ENCODE measurements at regions not wholly inside any gene's neighbourhood (a gene's known extent, or its start where the extent isn't known, plus 50 kb on each side); places are given as distances from the start of the nearest gene placed in this dataset.
"Not testable (repeated sequence)": the region's sequence is repeated elsewhere in the genome, so short reads cannot be mapped to it uniquely, and the experiment has no call there.

- no peak for DNase-seq (ENCODE audit: low spot score)
- no peak for TF ChIP-seq CTCF (IDR thresholded peaks at IDR 0.05; ENCODE audit: extremely low read depth, missing control alignments)
Observed at GRCh38 chr4:128676095-128676494, 133.4 kb upstream of the JADE1 start.

DNA sequence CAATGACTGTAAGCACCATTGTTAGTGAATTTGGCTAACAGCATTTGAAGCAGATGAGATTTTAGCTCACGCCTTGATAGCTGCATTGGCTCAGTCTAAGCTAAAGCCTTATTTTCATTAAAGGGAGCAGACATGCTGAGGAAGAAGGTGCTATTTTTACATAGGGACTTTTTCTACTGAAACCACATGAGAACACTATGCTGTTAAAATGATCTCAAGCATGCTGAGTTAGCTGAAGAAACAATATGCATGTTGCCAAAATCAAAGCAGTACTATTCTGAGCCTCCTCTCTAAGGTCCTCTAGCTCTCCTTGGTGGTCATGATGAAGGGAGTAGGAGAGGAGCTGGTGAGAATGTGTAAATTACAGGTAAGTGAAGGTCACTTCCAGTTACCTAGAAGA lies 134.4 kb upstream of the JADE1 start:
- TF ChIP-seq CTCF (IDR thresholded peaks at IDR 0.05; ENCODE audit: extremely low read depth, missing control alignments): peak; percentile 12
- peak; percentile 85 for DNase-seq (ENCODE audit: low spot score)

GRCh38 chr4:128673159-128673558 lies 136.3 kb upstream of the JADE1 start:
- not testable (repeated sequence) for DNase-seq (ENCODE audit: low spot score)

GRCh38 chr4:128672596-128672995 lies 136.9 kb upstream of the JADE1 start:
- DNase-seq (ENCODE audit: low spot score): not testable (repeated sequence)

GRCh38 chr4:128670513-128670912 lies 139.0 kb upstream of the JADE1 start:
- DNase-seq (ENCODE audit: low spot score): no peak
- TF ChIP-seq CTCF (IDR thresholded peaks at IDR 0.05; ENCODE audit: extremely low read depth, missing control alignments): no peak

DNA sequence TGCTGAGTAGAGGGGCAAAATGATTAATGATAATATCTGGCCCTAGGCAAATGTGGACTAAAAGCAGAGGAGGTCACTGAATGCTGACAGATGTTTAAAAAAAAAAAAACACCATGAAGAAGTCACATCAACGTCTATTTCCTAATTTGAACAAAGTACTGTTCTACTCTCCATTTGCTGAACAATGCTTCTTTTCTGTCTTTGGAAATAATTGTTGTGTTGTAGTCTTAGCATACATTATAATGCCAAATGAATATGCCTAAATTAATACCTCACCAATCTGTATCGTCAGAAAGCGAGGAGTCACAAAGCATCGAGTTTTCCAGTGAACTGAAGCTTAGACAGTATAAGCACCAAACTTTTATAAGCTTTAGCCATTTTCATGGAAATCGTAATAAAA lies 140.9 kb upstream of the JADE1 start:
- TF ChIP-seq CTCF (IDR thresholded peaks at IDR 0.05; ENCODE audit: extremely low read depth, missing control alignments): no peak
- DNase-seq (ENCODE audit: low spot score): no peak

DNA sequence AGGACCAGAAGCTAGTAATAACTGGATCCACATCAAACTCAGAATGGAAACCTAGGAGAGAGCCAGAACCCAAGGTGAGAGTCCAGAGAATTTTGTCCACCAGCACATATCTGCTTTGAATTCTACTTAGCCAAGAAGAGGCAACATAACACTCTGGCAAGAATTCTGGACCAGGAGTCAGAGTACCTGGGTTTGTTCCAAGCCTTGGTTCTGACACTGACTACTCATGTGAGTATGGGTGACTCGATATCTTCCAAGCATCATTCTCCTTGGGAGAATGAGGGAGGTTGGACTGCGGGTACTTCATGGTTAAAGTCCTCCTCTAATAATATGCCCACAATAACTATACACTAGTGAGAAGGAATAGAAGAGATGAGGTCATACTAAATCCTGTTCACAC lies 144.0 kb upstream of the JADE1 start:
- DNase-seq (ENCODE audit: low spot score): no peak
- no peak for TF ChIP-seq CTCF (IDR thresholded peaks at IDR 0.05; ENCODE audit: extremely low read depth, missing control alignments)

GRCh38 chr4:128663325-128663724 lies 146.2 kb upstream of the JADE1 start:
- peak; percentile 36 for DNase-seq (ENCODE audit: low spot score)
- no peak for TF ChIP-seq CTCF (IDR thresholded peaks at IDR 0.05; ENCODE audit: extremely low read depth, missing control alignments)

GRCh38 chr4:128661479-128661878 lies 148.0 kb upstream of the JADE1 start:
- DNase-seq (ENCODE audit: low spot score): no peak

More at GRCh38 chr4:128661479-128661878, 148.0 kb upstream of the JADE1 start:
- no peak for TF ChIP-seq CTCF (IDR thresholded peaks at IDR 0.05; ENCODE audit: extremely low read depth, missing control alignments)

Data from GM20000 (cell line).